Uterus (tissue), 2 donors: ENCODE measurements at regions not wholly inside any gene's neighbourhood (a gene's known extent, or its start where the extent isn't known, plus 50 kb on each side); places are given as distances from the start of the nearest gene placed in this dataset.

Experiments
- CTCF ChIP-seq, 4 experiments: fragments of 200-600 bp in 2 of 4; fragments of 450-650 bp in 2 of 4; sonication (generic) in 2 of 4; IDR thresholded peaks; one replicate each; pipeline ENCODE4 v1.5.1; 2016 to 2019; ENCODE audit warnings: antibody characterized with exemption in 4 of 4, mild to moderate bottlenecking in 2 of 4, moderate library complexity in 1 of 4
- POLR2A ChIP-seq, 2 donors: fragments of 450-650 bp; IDR thresholded peaks; one replicate each; pipeline ENCODE4 v1.6.1; 2016; ENCODE audit warnings: antibody characterized with exemption in 2 of 2, mild to moderate bottlenecking in 1 of 2, moderate library complexity in 1 of 2

- no peak for TF ChIP-seq POLR2A (IDR thresholded peaks at IDR 0.05)
- no peak for TF ChIP-seq CTCF (IDR thresholded peaks at IDR 0.05)
These were observed 279.5 kb upstream of the SP8 start for GRCh38 chr7:21066221-21066620.
